H9 (cell line): ENCODE measurements at regions not wholly inside any gene's neighbourhood (a gene's known extent, or its start where the extent isn't known, plus 50 kb on each side); places are given as distances from the start of the nearest gene placed in this dataset.

Experiments used
- DNase-seq: peaks from one replicate; pipeline ENCODE4 v3.0.0-alpha.2; 2017
- H2AFZ ChIP-seq: one replicate; pipeline ENCODE4 v1.6.1; 2013; ENCODE audit warnings: mild to moderate bottlenecking, low read length, control low read depth, moderate library complexity
- H2AK5ac ChIP-seq: 2 replicates; pipeline ENCODE4 v1.6.1; 2013; ENCODE audit warnings: low read length, control low read depth, mixed read lengths; ENCODE audit not compliant: insufficient read length
- H2BK120ac ChIP-seq: one replicate; pipeline ENCODE4 v1.6.1; 2013; ENCODE audit warnings: low read depth, mild to moderate bottlenecking, low read length, control low read depth, inconsistent platforms; ENCODE audit not compliant: poor library complexity, severe bottlenecking
- H2BK12ac ChIP-seq: 2 replicates; pipeline ENCODE4 v1.6.1; 2013; ENCODE audit warnings: low read length, control low read depth, mixed read lengths, low read depth; ENCODE audit not compliant: insufficient read length
- H2BK15ac ChIP-seq: 2 replicates; pipeline ENCODE4 v1.6.1; 2013; ENCODE audit warnings: low read depth, low read length, control low read depth
- H2BK20ac ChIP-seq: one replicate; pipeline ENCODE4 v1.6.1; 2013; ENCODE audit warnings: low read depth, mild to moderate bottlenecking, low read length, control low read depth, inconsistent platforms; ENCODE audit not compliant: poor library complexity, severe bottlenecking
- H2BK5ac ChIP-seq: 2 replicates; pipeline ENCODE4 v1.6.1; 2013; ENCODE audit warnings: low read length, control low read depth, mixed read lengths; ENCODE audit not compliant: insufficient read length
- H3K14ac ChIP-seq: 2 replicates; pipeline ENCODE4 v1.6.1; 2013; ENCODE audit warnings: low read length, control low read depth; ENCODE audit not compliant: insufficient read depth
- H3K18ac ChIP-seq: 2 replicates; pipeline ENCODE4 v1.6.1; 2013; ENCODE audit warnings: low read depth, mild to moderate bottlenecking, mixed read lengths, low read length, control low read depth; ENCODE audit not compliant: insufficient read length
- H3K23ac ChIP-seq: 2 replicates; pipeline ENCODE4 v1.6.1; 2013; ENCODE audit warnings: low read length, control low read depth, mixed read lengths, low read depth; ENCODE audit not compliant: insufficient read length
- H3K23me2 ChIP-seq: 2 replicates; pipeline ENCODE4 v1.6.1; 2013; ENCODE audit warnings: low read depth, mild to moderate bottlenecking, mixed read lengths, low read length, control low read depth; ENCODE audit not compliant: insufficient read length, poor library complexity, severe bottlenecking
- H3K27ac ChIP-seq: 2 replicates; pipeline ENCODE4 v1.5.1; 2013; ENCODE audit warnings: low read length, control low read depth, mixed read lengths, low read depth; ENCODE audit not compliant: insufficient read length
- H3K27me3 ChIP-seq: 2 replicates; pipeline ENCODE4 v1.6.1; 2013; ENCODE audit warnings: low read length, control low read depth, inconsistent platforms; ENCODE audit not compliant: insufficient read depth
- H3K4ac ChIP-seq: 2 replicates; pipeline ENCODE4 v1.6.1; 2013; ENCODE audit warnings: low read depth, mild to moderate bottlenecking, control low read depth, inconsistent platforms, low read length, moderate library complexity
- H3K4me1 ChIP-seq: 2 replicates; pipeline ENCODE4 v1.6.1; 2013; ENCODE audit warnings: low read length, control low read depth, inconsistent platforms; ENCODE audit not compliant: insufficient read depth
- H3K4me2 ChIP-seq: 2 replicates; pipeline ENCODE4 v1.6.1; 2013; ENCODE audit warnings: low read length, control low read depth, mixed read lengths; ENCODE audit not compliant: insufficient read length, insufficient read depth
- H3K56ac ChIP-seq: 2 replicates; pipeline ENCODE4 v1.6.1; 2013; ENCODE audit warnings: low read depth, mild to moderate bottlenecking, mixed read lengths, low read length, control low read depth; ENCODE audit not compliant: insufficient read length
- H3K79me1 ChIP-seq: 2 replicates; pipeline ENCODE4 v1.6.1; 2013; ENCODE audit warnings: low read depth, mild to moderate bottlenecking, moderate library complexity, low read length, control low read depth, inconsistent platforms; ENCODE audit not compliant: insufficient read depth, poor library complexity, severe bottlenecking
- H3K79me2 ChIP-seq: 2 replicates; pipeline ENCODE4 v1.6.1; 2013; ENCODE audit warnings: low read length, control low read depth, inconsistent platforms; ENCODE audit not compliant: insufficient read depth
- H3K9ac ChIP-seq: 2 replicates; pipeline ENCODE4 v1.6.1; 2013; ENCODE audit warnings: low read length, control low read depth, mixed read lengths; ENCODE audit not compliant: insufficient read length; ENCODE audit errors: extremely low read depth
- H3K9me3 ChIP-seq: one replicate; pipeline ENCODE4 v1.6.1; 2013; ENCODE audit warnings: low read depth, low read length, inconsistent platforms; ENCODE audit not compliant: control insufficient read depth
- H3T11ph ChIP-seq: one replicate; pipeline ENCODE4 v1.6.1; 2013; ENCODE audit warnings: mild to moderate bottlenecking, low read length, control low read depth, inconsistent platforms
- H4K20me1 ChIP-seq: one replicate; pipeline ENCODE4 v1.6.1; 2013; ENCODE audit not compliant: control insufficient read depth, insufficient read length, insufficient read depth
- H4K5ac ChIP-seq: 2 replicates; pipeline ENCODE4 v1.6.1; 2013; ENCODE audit warnings: low read depth, mild to moderate bottlenecking, mixed read lengths, low read length, control low read depth; ENCODE audit not compliant: insufficient read length
- H4K8ac ChIP-seq: replicated peaks from 2 replicates; pipeline ENCODE4 v1.6.1; 2013; ENCODE audit warnings: low read length, control low read depth, mixed read lengths, low read depth; ENCODE audit not compliant: insufficient read length
- H4K91ac ChIP-seq: 2 replicates; pipeline ENCODE4 v1.6.1; 2013; ENCODE audit warnings: low read depth, mild to moderate bottlenecking, moderate library complexity, mixed read lengths, low read length, control low read depth; ENCODE audit not compliant: insufficient read length
- H3K27ac Mint-ChIP-seq, 3 experiments: 2 replicates in 2 of 3; 3 replicates in 1 of 3; pipeline ENCODE4 v1.8.0; 2020 to 2021; ENCODE audit warnings: mixed read lengths in 3 of 3, mild to moderate bottlenecking in 1 of 3, moderate library complexity in 1 of 3
- H3K27me3 Mint-ChIP-seq: 2 replicates; pipeline ENCODE4 v1.8.0; 2021; ENCODE audit warnings: low read depth, mild to moderate bottlenecking, moderate library complexity, mixed read lengths
- H3K36me3 Mint-ChIP-seq, 3 experiments: 2 replicates in 2 of 3; 3 replicates in 1 of 3; pipeline ENCODE4 v1.8.0; 2020 to 2021; ENCODE audit warnings: low read depth in 3 of 3, mixed read lengths in 3 of 3; ENCODE audit not compliant: insufficient read depth in 1 of 3
- H3K4me1 Mint-ChIP-seq, 2 experiments: 2 replicates each; pipeline ENCODE4 v1.8.0; 2020; ENCODE audit warnings: mixed read lengths in 2 of 2
- H3K4me3 Mint-ChIP-seq, 2 experiments: 2 replicates in 1 of 2; 3 replicates in 1 of 2; pipeline ENCODE4 v1.8.0; 2020 to 2021; ENCODE audit warnings: mild to moderate bottlenecking in 2 of 2, mixed read lengths in 2 of 2, moderate library complexity in 1 of 2
- H3K9me3 Mint-ChIP-seq, 2 experiments: 2 replicates in 1 of 2; 3 replicates in 1 of 2; pipeline ENCODE4 v1.8.0; 2020; ENCODE audit warnings: mild to moderate bottlenecking in 2 of 2, mixed read lengths in 2 of 2, moderate library complexity in 1 of 2
- CTCF ChIP-seq: fragments of 200-600 bp; sonication (generic); conservative IDR thresholded peaks from 3 replicates; pipeline ENCODE4 v1.8.0; 2021; ENCODE audit warnings: antibody characterized with exemption, mild to moderate bottlenecking

- Histone ChIP-seq H4K8ac (no peak overlapping the region), H3K9ac (no peak overlapping the region), H2BK15ac (no peak overlapping the region), H3K4me2 (no peak overlapping the region), H2BK120ac (no peak overlapping the region), H4K91ac (no peak overlapping the region), H3K23ac (no peak overlapping the region), H2BK5ac (no peak overlapping the region), H2BK20ac (no peak overlapping the region), H3K18ac (no peak overlapping the region), H3K4me1 (peaks cover 5% of the 10 kb centered on the region; the same call in 1 of the 2 replicates), H3K14ac (no peak overlapping the region), H3K79me1 (no peaks in the 10 kb centered on the region), H4K20me1 (no peaks in the 10 kb centered on the region), H3K56ac (no peak overlapping the region), H3T11ph (no peak overlapping the region), H2AK5ac (no peak overlapping the region), H2BK12ac (no peak overlapping the region), H2AFZ (no peak overlapping the region), H3K27ac (no peak overlapping the region), H3K4ac (no peak overlapping the region), H3K23me2 (no peaks in the 10 kb centered on the region), H4K5ac (no peak overlapping the region), H3K79me2 (no peaks in the 10 kb centered on the region), H3K9me3 (no peaks in the 10 kb centered on the region), H3K27me3 (no peaks in the 10 kb centered on the region; the same call in 1 of the 2 replicates)
- Mint-ChIP-seq H3K36me3 (no peaks in the 10 kb centered on the region; a peak in 1 of 7 replicates), H3K9me3 (no peaks in the 10 kb centered on the region; a peak in 1 of 5 replicates), H3K27ac (no peak overlapping the region), H3K4me3 (no peak overlapping the region), H3K4me1 (peaks cover 15 to 16% of the 10 kb centered on the region in 2 experiments), H3K27me3 (no peaks in the 10 kb centered on the region)
- no peak for TF ChIP-seq CTCF
- DNase-seq = no peak
These were observed 252.2 kb downstream of the ELAVL2 start for GRCh38 chr9:23573800-23574199.
